Neural cell (in vitro differentiated cells): ENCODE measurements at regions not wholly inside any gene's neighbourhood (a gene's known extent, or its start where the extent isn't known, plus 50 kb on each side); places are given as distances from the start of the nearest gene placed in this dataset.
"Not testable (repeated sequence)": the region's sequence is repeated elsewhere in the genome, so short reads cannot be mapped to it uniquely, and the experiment has no call there.

Experiments used
- EP300 ChIP-seq: fragments of 450-650 bp; conservative IDR thresholded peaks from 2 replicates; pipeline ENCODE4 v1.6.1; 2014; ENCODE audit warnings: antibody characterized with exemption, mild to moderate bottlenecking, moderate library complexity; ENCODE audit not compliant: poor library complexity, severe bottlenecking
- EZH2 ChIP-seq: fragments of 200-600, 300-800 bp; shearing (Covaris generic), sonication (generic); IDR thresholded peaks from 2 replicates; pipeline ENCODE4 v1.6.1; 2014; ENCODE audit warnings: antibody characterized with exemption, low read length, borderline replicate concordance, mild to moderate bottlenecking; ENCODE audit not compliant: insufficient read depth, poor library complexity, severe bottlenecking
- RAD21 ChIP-seq: fragments of 450-650 bp; conservative IDR thresholded peaks from 2 replicates; pipeline ENCODE4 v1.6.1; 2014; ENCODE audit warnings: antibody characterized with exemption, mild to moderate bottlenecking, moderate library complexity
- TF ChIP-seq, protein P1 (sequence below): IDR thresholded peaks from 2 replicates; pipeline ENCODE4 v1.6.1; 2012; ENCODE audit warnings: borderline replicate concordance
- TF ChIP-seq, protein P2 (sequence below): fragments of 450-650 bp; IDR thresholded peaks from 2 replicates; pipeline ENCODE4 v1.5.1; 2014; ENCODE audit warnings: antibody characterized with exemption, mild to moderate bottlenecking, moderate library complexity; ENCODE audit not compliant: poor library complexity, severe bottlenecking

DNA sequence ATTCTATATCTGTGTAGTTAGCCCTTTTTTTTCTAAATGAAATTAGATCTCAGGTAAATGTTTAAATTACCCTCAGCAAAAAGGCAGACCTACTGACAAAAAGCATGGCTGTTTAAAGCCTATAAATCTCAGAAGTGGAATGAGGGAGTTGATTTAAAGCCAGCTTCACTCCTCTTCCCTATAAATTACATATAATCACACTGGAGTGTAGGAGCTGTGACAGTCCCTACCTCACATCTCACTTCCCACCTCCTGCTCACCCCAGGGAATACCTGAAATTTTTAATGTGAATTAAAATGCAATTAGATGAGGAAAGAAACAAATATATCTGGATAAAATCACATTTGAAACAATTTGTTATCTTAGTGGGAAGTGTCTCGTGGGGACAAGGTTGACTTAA is 184.6 kb downstream of the SPATA31A7 start:
- TF ChIP-seq EP300, RAD21, EZH2: not testable (repeated sequence)
- TF ChIP-seq, protein P1, sequence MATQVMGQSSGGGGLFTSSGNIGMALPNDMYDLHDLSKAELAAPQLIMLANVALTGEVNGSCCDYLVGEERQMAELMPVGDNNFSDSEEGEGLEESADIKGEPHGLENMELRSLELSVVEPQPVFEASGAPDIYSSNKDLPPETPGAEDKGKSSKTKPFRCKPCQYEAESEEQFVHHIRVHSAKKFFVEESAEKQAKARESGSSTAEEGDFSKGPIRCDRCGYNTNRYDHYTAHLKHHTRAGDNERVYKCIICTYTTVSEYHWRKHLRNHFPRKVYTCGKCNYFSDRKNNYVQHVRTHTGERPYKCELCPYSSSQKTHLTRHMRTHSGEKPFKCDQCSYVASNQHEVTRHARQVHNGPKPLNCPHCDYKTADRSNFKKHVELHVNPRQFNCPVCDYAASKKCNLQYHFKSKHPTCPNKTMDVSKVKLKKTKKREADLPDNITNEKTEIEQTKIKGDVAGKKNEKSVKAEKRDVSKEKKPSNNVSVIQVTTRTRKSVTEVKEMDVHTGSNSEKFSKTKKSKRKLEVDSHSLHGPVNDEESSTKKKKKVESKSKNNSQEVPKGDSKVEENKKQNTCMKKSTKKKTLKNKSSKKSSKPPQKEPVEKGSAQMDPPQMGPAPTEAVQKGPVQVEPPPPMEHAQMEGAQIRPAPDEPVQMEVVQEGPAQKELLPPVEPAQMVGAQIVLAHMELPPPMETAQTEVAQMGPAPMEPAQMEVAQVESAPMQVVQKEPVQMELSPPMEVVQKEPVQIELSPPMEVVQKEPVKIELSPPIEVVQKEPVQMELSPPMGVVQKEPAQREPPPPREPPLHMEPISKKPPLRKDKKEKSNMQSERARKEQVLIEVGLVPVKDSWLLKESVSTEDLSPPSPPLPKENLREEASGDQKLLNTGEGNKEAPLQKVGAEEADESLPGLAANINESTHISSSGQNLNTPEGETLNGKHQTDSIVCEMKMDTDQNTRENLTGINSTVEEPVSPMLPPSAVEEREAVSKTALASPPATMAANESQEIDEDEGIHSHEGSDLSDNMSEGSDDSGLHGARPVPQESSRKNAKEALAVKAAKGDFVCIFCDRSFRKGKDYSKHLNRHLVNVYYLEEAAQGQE, result not testable (repeated sequence)
- TF ChIP-seq, protein P2, sequence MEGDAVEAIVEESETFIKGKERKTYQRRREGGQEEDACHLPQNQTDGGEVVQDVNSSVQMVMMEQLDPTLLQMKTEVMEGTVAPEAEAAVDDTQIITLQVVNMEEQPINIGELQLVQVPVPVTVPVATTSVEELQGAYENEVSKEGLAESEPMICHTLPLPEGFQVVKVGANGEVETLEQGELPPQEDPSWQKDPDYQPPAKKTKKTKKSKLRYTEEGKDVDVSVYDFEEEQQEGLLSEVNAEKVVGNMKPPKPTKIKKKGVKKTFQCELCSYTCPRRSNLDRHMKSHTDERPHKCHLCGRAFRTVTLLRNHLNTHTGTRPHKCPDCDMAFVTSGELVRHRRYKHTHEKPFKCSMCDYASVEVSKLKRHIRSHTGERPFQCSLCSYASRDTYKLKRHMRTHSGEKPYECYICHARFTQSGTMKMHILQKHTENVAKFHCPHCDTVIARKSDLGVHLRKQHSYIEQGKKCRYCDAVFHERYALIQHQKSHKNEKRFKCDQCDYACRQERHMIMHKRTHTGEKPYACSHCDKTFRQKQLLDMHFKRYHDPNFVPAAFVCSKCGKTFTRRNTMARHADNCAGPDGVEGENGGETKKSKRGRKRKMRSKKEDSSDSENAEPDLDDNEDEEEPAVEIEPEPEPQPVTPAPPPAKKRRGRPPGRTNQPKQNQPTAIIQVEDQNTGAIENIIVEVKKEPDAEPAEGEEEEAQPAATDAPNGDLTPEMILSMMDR, result not testable (repeated sequence)
